NCI-H510A treated with DMSO at 0.1 percent for 48 hours (cell line): ENCODE measurements at regions not wholly inside any gene's neighbourhood (a gene's known extent, or its start where the extent isn't known, plus 50 kb on each side); places are given as distances from the start of the nearest gene placed in this dataset.
"Not testable (repeated sequence)": the region's sequence is repeated elsewhere in the genome, so short reads cannot be mapped to it uniquely, and the experiment has no call there.

Experiments
- DNase-seq: peaks from one replicate; lab custom pipeline; 2025; lab: John Stamatoyannopoulos, UW

- no peak for DNase-seq
Observed at GRCh38 chr13:64684108-64684507, 2546.0 kb downstream of the PCDH9 start.

- no peak for DNase-seq
Observed at GRCh38 chr13:64680739-64681138, 2549.4 kb downstream of the PCDH9 start.

- DNase-seq: no peak
Observed at GRCh38 chr13:64675255-64675892, 2554.8 kb downstream of the PCDH9 start.

- no peak for DNase-seq
Observed at GRCh38 chr13:64674126-64674525, 2556.0 kb downstream of the PCDH9 start.

- DNase-seq: no peak
Observed at GRCh38 chr13:64672751-64673150, 2557.4 kb downstream of the PCDH9 start.

GRCh38 chr13:64662887-64663593 lies 2567.1 kb downstream of the PCDH9 start:
- no peak for DNase-seq

GRCh38 chr13:64648293-64648692 lies 2581.8 kb downstream of the PCDH9 start:
- DNase-seq: no peak

- DNase-seq: no peak
Observed at GRCh38 chr13:64643066-64643465, 2587.1 kb downstream of the PCDH9 start.

- peak; percentile 39 for DNase-seq
Observed at GRCh38 chr13:64640002-64640401, 2590.1 kb downstream of the PCDH9 start.

- no peak for DNase-seq
Observed at GRCh38 chr13:64639206-64639605, 2590.9 kb downstream of the PCDH9 start.

- DNase-seq: no peak
Observed at GRCh38 chr13:64633948-64634347, 2596.2 kb downstream of the PCDH9 start.

- DNase-seq: no peak
Observed at GRCh38 chr13:64627654-64628053, 2602.5 kb downstream of the PCDH9 start.

GRCh38 chr13:64626105-64626504 lies 2604.0 kb downstream of the PCDH9 start:
- no peak for DNase-seq

- no peak for DNase-seq
Observed at GRCh38 chr13:64617231-64617630, 2612.9 kb downstream of the PCDH9 start.

GRCh38 chr13:64591971-64592370 lies 2638.2 kb downstream of the PCDH9 start:
- no peak for DNase-seq

GRCh38 chr13:64579331-64579730 lies 2650.8 kb downstream of the PCDH9 start:
- DNase-seq: no peak

GRCh38 chr13:64568748-64569147 lies 2661.4 kb downstream of the PCDH9 start:
- no peak for DNase-seq

GRCh38 chr13:64558031-64558430 lies 2672.1 kb downstream of the PCDH9 start:
- DNase-seq: not testable (repeated sequence)

GRCh38 chr13:64556376-64556775 lies 2673.8 kb downstream of the PCDH9 start:
- no peak for DNase-seq

- no peak for DNase-seq
Observed at GRCh38 chr13:64553411-64554129, 2676.6 kb downstream of the PCDH9 start.

GRCh38 chr13:64551755-64552154 lies 2678.4 kb downstream of the PCDH9 start:
- DNase-seq: peak; percentile 31

GRCh38 chr13:64546371-64546770 lies 2683.8 kb downstream of the PCDH9 start:
- no peak for DNase-seq

- DNase-seq: no peak
Observed at GRCh38 chr13:64540976-64541375, 2689.2 kb downstream of the PCDH9 start.
